GM18502 (cell line): ENCODE measurements at regions not wholly inside any gene's neighbourhood (a gene's known extent, or its start where the extent isn't known, plus 50 kb on each side); places are given as distances from the start of the nearest gene placed in this dataset.
A peak's percentile ranks its signal among the peaks of the same experiment; 100 is the strongest.
"Not testable (repeated sequence)": the region's sequence is repeated elsewhere in the genome, so short reads cannot be mapped to it uniquely, and the experiment has no call there.

Source experiments
- ATAC-seq: cut with Tn5 transposase; IDR thresholded peaks from one replicate; pipeline ENCODE4 v1.9.1; 2021; ENCODE audit warnings: mild to moderate bottlenecking; ENCODE audit not compliant: unreplicated experiment, poor library complexity

DNA sequence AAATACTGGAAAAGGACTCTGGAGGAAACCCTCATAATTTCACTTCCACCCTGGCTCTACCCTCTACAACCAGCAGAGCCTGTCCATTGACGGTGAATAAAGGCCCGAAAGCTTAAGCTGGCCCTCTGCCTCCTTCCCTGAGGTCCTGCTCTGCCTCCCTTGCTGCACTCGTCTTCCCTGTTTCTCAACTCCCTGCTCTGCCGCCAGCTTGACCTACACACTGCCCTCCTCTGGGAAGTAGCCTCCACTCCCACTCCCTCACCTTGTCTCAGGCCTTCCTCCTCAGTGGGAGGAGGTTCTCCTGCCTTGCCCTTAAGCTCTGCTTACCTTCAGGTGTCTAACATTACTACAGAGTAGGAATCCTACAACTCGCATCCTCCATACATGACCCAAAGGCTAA lies 608.6 kb upstream of the NR3C2 start:
- no peak for ATAC-seq

DNA sequence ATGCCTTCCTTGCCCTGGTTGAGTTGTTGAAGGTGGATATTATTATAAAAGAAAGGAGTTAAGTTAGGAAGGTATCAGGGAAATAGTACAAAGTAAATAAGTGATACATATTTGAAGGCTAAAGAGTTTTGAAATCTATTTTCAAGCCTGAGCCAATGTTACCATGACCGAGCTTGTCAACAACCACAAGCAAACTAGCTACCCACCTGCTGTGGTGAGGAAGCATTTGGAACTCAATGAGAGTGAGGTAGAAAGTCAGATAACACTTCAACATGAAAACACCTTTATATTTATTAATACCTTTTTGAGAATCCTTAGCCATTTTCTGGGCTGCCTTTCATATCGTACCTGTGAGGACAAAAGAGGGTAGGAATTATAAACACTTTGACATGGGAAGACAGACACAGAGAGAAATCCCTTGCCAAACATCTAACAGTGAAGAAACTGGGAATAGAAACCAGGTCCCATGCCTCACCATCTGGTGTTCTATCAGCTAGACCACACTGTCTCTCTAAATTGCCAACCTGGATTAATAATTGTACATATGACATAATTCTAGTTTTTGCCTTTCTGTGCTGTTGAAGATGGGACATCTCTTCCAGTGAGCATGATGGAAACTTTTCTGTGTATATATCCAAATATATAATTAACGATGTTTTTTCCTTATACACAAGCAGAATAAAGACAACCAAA lies 606.4 kb upstream of the NR3C2 start:
- ATAC-seq: no peak

DNA sequence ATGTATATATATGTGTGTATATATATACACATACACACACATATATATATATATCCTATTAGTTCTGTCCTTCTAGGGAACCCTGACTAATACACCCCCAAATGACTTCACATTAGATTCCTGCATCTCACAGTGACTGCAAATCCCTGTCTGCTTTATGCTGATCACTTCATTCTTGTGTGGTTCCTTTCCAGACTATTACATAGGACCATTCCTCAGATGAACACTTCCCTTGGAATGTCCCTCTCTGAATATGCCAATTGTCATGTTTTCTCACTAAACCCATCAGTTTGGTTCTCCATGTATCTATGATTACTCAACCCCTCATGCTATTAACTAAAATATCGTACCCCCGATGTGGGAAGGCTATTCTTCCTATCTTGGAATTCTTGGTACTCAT lies 605.2 kb upstream of the NR3C2 start:
- ATAC-seq: no peak

DNA sequence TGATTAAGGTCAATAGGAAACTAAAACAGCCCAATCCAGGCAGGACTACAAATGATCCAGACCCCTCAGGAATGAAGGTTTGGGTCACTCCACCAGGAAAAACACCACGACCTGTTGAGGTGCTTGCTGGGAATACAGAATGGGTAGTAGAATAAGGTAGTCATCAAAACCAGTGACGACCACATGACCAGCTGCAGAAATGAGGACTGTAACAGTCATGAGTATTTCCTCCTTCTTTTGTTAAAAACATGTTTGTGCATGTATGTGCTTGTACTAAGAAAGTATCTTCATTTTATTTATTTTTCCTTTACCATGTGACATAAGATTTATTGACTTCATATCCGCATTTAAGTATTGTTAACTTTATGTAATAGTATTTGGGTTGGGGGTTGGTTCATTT lies 603.5 kb upstream of the NR3C2 start:
- ATAC-seq: no peak

DNA sequence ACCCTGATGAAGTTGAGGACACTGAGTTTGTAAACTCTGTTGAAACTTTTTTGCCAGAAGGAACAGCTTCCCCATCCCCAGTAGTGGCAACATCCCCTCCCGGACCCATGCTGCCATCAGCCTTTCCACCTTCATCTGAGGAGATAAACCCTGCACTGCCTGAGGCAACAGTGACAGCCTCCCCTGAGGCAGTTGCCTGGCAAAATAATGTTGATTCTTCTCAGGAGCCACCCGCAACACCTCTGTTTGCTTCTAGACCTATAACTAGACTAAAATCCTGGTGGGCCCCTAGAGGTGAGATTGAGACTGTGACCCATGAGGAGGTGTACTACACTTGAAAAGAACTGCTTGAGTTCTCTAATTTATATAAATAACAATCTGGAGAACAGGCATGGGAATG lies 597.6 kb upstream of the NR3C2 start:
- ATAC-seq: not testable (repeated sequence)

DNA sequence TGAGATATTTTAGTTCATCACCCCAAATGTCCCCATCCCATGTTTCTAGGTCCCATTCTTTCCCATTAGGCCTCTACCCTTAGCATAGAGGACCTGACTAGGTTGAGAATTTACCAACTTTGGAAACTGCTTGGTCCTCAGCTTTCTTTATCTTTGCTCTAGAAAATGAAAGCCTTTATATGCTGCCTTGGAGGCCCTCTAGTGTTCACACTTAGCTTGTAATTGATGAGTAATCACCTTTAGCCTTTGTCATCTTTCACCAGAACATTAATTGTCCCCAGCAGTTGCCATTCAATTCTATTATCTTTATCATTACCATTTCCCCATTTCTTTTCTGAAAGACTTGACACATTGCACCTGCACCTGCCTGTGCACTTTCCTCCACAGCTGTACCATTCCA lies 589.2 kb upstream of the NR3C2 start:
- peak; percentile 71 for ATAC-seq

DNA sequence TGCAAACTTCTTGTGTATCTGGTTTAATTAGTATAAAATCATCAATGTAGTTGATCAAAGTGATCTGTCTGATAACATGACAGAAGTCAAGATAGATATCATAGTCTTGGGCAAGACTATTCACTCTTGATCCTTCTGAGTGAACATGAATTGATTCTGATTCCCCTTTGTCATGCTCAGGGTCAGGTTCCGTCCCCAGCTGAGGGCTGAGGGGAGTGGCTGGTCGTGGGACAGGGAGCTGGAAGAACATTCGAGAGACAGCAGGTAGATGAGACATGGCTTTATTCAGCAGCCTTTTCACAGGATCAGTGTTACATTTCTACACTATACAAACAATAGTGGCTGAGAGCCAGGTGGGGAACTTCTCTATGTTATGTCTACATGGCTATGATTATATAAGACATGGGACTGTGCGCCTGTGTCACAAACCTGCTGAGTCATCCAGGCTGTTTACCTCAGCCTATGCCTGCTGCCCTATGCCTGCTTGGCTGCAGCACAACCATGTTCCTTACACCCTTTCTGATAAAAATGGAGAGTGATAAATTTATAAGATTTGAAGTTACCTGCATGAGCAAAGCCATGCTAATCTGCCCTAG lies 586.9 kb upstream of the NR3C2 start:
- no peak for ATAC-seq

DNA sequence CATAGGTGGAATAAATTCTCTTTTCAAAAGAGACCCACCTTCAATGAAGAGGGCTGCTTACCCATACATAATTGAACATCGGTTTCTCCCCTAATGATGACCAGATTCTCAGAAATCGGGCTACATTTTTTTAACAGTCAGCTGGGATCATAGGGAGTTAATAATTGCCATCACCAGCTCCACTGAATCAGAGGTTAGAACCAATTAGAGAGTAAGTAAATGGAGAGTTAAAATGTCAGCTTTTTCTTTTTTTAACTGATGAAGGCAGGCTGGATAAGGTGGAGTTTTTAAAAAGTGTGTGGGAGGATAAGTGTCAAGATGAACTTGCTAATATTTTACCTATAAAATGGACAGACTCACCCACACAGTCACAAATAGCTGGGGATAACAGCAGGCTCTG lies 584.5 kb upstream of the NR3C2 start:
- ATAC-seq: no peak

DNA sequence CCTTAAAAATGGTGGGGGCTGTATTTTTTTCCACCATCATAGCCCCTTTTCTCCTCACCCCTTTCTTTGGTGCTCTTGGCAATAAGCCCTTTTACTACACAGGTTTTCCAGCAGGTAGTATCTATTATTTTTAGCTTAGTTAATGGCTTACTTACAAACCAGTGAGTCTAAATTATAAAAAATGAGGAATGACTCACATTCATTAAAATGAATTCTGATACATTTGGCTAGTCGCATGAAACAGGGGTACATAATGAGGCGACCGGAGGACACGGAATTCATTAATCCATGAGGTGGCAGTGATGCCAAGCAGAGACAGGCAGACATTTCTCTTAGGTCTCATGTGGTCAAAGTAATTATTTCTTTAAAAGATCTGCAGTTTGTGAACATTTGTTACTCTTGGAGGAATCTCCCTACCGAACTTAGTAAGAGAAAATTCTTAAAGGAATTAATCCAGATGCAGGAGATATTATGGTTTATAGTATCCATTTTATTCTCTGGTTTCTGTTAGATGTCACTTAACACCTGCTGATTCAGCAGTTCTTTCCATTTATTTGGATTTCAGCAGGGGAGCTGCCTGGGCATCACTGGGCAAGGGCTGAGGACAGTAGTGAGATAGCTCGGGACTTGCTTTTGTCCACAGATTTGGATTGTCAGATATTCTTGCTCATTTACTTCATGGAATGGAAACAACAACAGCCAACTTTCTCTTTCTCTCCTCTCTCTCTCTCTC lies 575.0 kb upstream of the NR3C2 start:
- ATAC-seq: no peak

DNA sequence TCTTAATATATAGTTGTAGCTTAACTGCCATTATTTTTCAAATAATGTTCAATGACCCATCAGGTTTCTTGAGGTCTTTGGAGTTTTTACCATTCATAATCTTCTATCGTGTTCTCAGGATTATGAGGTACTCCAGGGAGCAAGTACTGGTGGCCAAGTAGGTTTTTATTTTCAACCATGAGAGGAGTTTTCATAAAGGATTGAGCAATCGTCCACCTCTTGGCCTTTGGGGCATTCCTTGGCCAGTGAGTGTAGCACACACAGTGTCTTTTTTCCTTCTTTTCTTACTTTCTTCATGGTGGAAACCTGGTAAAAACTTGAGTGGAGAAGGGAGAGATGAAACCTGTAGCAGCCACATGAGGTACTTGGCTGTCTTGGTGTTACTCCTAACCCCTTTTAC lies 567.0 kb upstream of the NR3C2 start:
- no peak for ATAC-seq

DNA sequence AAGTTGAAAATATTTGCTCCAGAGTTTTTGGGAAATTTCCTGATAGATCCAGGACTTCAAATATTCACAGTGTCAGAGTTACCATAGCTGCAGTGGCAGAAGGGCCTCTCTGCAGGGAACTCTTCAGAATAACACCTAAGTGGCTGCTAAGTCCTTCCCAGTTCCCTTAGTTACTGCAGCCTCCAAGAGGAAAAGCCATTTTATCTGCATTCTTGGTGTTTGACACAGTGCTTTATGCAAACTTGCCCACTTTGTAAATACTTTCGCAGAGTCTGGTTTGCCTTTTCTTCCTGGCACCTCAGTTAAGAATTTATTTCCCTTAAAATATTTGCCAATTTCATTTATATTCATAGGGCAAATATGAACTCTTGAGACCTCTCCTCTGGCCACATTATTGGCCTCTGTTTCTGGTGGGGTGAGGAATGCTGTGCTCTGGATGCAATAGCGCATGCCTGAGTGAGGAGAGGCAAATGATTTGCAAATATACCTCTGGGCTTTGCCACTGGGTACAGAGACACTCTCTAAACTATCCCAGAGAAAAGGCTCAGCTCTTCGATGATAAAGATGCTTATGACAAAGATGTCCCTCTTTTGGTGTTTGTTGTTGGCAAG lies 566.3 kb upstream of the NR3C2 start:
- ATAC-seq: no peak

DNA sequence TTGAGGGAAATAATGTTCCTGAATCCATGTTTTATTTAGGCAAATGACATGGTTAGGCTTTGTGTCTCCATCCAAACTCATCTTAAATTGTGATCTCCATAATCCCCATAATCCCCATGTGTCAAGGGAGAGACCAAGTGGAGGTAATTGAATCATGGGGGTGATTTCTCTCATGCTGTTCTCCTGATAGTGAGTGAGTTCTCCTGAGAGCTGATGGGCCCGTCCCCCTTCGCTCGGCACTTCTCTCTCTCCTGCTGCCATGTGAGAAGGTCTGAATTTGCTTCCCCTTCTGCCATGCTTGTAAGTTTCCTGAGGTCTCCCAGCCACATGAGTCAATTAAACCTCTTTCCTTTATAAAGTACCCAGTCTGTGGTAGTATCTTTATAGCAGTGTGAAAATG lies 563.0 kb upstream of the NR3C2 start:
- no peak for ATAC-seq

DNA sequence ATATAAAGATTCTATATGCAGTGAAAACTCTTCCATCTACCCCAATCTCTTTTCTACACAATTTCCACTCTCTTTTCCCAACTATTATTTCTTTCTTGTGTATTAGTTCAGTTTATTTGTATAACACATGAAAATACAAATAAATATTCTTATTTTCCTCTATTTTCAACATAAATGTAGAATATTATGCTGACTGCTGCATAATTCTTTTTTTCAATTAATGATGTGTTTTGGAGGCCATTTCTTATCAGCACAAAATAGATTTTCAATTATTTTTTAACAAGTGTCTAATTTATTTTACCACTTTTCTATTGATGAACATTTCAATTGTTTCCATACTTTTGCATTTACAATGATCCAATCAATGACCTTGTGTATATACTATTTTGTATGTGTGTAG lies 557.7 kb upstream of the NR3C2 start:
- ATAC-seq: no peak

DNA sequence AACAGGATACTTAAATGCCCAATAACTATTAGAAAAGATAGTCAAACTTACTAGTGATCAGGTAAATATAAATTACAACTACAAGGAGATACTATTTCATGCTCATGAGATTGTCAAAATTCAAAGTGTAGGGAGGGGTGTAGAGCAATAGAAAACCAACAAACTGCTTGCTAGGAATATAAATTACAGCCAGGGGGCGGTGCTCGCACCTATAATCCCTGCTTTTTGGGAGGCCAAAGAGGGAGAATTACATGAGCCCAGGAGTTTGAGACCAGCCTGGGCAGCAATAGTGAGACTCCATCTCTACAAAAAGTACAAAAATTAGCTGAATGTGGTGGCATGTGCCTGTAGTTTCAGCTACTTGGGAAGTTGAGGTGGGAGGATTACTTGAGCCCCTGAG lies 556.5 kb upstream of the NR3C2 start:
- ATAC-seq: peak; percentile 57

DNA sequence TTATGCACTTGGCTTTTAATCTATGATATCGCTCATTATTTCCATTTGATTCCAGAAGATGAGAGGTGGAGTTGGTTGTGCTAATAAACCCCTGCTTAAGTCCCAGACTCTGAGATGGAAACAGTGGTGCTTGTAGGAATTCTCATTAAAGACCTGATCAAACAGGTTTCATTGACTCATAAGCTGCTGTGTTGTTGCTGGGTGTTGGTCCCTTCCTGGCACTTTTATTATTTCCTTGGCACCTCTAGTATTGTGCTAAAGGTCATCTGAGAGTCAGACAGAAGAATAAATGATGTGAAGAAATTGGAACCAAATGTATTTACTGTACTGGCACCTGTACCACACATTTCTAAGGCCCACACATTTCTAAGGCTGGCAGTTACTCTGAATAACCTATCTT lies 544.7 kb upstream of the NR3C2 start:
- no peak for ATAC-seq

DNA sequence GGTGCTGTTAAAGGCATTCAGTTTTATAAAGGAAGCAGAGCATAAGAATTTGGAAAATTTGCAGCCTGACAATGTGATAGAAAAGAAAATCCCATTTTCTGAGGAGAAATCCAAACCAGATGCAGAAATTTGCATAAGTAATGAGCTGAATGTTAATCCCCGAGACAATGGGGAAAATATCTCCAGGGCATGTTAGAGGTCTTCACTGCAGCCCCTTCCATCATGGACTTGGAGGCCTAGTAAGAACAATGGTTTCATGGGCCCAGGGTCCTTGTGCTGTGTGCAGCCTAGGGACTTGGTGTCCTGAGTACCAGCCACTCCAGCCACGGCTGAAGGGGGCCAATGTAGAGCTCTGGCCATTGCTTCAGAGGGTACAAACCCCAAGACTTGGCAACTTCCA lies 542.7 kb upstream of the NR3C2 start:
- ATAC-seq: no peak

DNA sequence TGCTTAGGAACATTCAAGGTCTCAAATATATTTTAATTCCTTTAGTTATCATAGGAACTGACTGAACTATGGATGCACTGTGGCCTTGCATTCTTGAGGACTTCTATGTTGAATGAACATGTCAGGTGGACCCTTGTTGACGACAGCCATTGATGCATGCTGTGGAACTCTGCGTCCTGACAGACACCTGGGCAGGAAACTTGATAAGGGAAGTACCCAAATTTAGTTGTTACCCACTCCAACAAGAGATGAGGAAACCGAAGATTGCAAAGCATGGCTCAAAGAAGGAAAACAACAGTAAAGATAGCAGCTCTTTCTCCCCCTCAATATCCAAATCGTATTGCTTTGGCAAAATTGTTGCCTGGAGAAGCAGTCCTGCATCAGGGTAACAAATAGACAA lies 540.0 kb upstream of the NR3C2 start:
- ATAC-seq: no peak

DNA sequence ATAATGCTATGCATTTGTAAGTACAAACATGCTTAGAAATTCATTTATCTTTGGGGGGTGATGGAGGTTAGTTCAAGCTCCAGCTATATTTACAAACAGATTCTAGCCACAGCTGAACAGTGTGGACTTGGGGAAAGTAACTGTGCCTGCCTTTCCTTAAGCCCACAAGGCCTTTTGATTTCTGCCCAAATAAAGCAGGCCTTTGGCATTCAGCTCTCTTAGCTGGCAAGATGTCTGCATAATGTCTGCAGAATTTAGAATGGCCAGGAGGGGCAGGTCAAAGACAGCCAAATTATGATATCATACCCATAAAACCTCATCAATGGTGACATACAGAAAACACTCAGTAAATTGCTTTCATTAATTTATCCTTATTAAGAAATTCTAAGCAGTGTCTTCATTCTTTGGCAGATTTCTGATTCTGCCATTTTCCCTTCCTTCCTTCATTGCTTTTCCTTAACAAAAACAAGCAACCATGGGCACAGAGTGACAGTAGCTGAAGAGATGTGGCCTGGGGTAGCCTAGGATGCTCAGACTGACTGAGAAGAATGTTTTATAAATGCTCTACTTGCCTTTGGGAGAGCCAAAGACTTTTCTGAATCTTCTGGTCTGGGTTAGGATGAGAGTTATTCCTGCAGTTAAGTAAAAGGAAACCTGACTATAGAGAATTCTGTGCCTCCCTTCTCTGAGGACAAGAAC lies 538.7 kb upstream of the NR3C2 start:
- ATAC-seq: no peak

DNA sequence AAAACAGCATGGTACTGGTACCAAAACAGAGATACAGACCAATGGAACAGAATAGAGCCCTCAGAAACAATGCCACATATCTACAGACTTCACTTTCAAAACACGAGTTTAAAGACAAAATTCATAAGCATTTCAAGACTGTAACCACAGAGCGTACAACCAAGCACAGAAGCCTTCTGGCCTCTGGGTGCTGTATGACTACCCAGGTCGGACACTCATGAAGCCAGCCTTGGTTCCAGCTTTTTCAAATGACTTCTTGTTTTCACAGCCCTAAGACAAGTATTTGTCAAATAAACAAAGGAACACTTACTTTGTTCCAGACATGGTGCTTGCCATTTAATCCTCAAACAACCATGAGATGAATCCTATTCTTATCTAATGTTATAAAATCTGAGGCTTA lies 536.1 kb upstream of the NR3C2 start:
- ATAC-seq: no peak

DNA sequence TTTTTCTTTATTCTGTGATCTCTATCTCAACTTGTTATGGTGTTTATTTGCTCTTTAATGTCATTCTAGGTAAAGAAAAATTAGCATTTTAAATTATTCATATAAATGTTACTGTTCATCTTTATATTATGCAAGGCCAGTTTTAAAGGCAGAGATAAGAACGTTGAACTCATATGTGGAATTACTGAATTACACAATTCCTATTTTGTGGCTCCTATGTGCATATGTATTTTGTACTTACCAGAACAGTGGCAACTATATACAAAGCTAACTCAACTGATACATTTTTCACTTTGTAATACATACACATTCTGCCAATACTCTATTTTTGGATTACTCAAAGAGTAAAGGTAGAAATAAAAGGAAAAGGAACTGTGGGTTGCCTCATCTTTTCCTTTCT lies 533.2 kb upstream of the NR3C2 start:
- no peak for ATAC-seq

DNA sequence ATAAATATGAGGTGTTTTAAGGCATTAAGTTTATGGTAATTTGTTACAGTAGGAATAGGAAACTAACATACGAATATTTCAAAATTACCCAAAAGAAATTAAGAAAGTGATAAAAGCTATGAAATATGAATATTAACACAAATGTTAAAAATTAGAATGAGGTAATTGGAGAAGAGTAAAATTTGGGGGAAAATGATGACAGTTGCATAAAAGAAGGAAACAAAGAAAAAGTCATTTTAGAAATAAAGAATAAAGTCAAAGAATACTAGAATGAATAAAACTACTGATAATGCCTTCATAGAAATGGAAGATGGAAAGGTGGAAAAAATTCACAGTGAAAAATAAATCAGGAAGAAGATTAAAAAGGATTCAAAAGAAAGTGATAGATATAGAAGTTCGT lies 522.9 kb upstream of the NR3C2 start:
- no peak for ATAC-seq
